Nephron (organoid): ENCODE measurements at regions not wholly inside any gene's neighbourhood (a gene's known extent, or its start where the extent isn't known, plus 50 kb on each side); places are given as distances from the start of the nearest gene placed in this dataset.
A peak's percentile ranks its signal among the peaks of the same experiment; 100 is the strongest.

ENCODE experiments used
- H3K27ac Mint-ChIP-seq, 3 experiments: 2 replicates each; pipeline ENCODE4 v1.8.0; 2020; ENCODE audit warnings: mixed read lengths in 3 of 3, mild to moderate bottlenecking in 2 of 3, moderate library complexity in 1 of 3
- H3K27me3 Mint-ChIP-seq: 2 replicates; pipeline ENCODE4 v1.8.0; 2021; ENCODE audit warnings: low read depth, mild to moderate bottlenecking, moderate library complexity, mixed read lengths
- H3K36me3 Mint-ChIP-seq: 2 replicates; pipeline ENCODE4 v1.8.0; 2020; ENCODE audit warnings: low read depth, mixed read lengths
- H3K4me1 Mint-ChIP-seq: 2 replicates; pipeline ENCODE4 v1.8.0; 2020; ENCODE audit warnings: mixed read lengths
- H3K4me3 Mint-ChIP-seq, 3 experiments: 2 replicates each; pipeline ENCODE4 v1.8.0; 2020; ENCODE audit warnings: mild to moderate bottlenecking in 3 of 3, mixed read lengths in 3 of 3, moderate library complexity in 2 of 3
- H3K9me3 Mint-ChIP-seq: 2 replicates; pipeline ENCODE4 v1.8.0; 2020; ENCODE audit warnings: mixed read lengths
- CTCF ChIP-seq, 3 experiments: fragments of 200-600 bp; sonication (generic); IDR thresholded peaks; one replicate each; pipeline ENCODE4 v1.5.0; 2021; ENCODE audit warnings: antibody characterized with exemption in 3 of 3; ENCODE audit not compliant: unreplicated experiment in 3 of 3

DNA sequence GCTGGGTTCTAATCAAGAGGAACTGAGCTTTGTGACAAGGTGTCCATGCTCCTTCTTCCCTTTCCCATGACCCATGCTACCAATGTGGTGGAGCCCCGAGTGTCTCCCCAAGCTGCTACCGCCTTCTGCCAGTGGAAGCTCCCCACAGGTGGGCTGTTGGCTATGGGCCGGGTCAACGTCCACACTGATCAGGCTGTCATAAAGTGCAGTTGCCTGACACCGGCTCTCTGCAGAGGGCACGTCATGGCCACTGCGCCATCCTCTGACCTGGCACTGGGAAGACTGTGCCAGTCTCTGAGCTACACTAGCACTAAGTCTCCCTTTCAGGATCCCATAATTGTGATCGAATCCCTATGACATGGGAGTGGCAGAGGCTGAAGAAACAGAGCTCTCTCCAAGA, 192.3 kb downstream of the USP12 start:
- Mint-ChIP-seq H3K4me1 (peaks cover 25% of the 10 kb centered on the region), H3K27me3 (peaks cover 58% of the 10 kb centered on the region), H3K36me3 (no peaks in the 10 kb centered on the region), H3K4me3 (no peak overlapping the region), H3K9me3 (no peaks in the 10 kb centered on the region), H3K27ac (no peak overlapping the region)
- TF ChIP-seq CTCF (IDR thresholded peaks at IDR 0.05; ENCODE audit: unreplicated experiment in 3 of 3) = no peak

DNA sequence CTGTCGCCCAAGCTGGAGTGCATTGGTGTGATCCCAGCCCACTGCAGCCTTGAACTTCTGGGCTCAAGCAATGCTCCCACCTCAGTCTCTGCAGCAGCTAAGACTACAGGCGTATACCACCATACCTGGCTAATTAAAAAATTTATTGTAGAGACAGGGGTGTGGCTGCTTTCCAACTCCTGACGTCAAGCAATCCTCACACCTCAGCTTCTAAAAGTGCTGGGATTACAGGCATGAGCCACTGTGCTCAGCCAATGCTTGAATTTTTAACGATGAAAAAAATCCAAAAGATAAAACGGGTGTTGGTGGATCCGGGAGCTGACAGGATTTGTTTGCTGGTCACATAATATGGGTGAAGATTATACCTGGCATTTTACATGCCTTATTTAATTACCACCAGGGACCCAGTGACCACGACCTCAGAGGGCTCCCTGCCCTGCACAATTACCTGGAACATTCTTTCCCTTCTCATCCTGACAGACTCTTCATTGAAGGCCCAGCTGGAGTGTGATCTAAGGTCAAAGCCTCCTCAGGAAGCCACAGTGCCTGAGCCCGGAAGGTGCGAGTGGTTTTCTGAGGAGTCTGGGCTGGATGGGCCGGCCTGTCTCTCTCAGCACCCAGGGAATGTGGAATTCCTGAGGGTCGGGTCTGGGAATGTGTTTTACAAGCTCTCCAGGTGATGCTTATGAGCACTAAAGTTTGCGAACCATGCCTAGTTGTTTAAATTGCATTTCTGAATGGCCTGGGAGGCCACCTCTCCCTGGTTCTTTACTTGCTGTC, 193.3 kb downstream of the USP12 start:
- TF ChIP-seq CTCF (IDR thresholded peaks at IDR 0.05; ENCODE audit: unreplicated experiment in 3 of 3) = no peak
- Mint-ChIP-seq H3K36me3 (no peaks in the 10 kb centered on the region), H3K4me3 (no peak overlapping the region), H3K9me3 (peaks cover 1% of the 10 kb centered on the region), H3K27me3 (peaks cover 62% of the 10 kb centered on the region), H3K27ac (peak overlapping the region in 1 of 3 experiments; percentile 44), H3K4me1 (peaks cover 18% of the 10 kb centered on the region)

- Mint-ChIP-seq H3K9me3 (peaks cover 2% of the 10 kb centered on the region), H3K36me3 (no peaks in the 10 kb centered on the region), H3K4me1 (peaks cover 14% of the 10 kb centered on the region), H3K4me3 (no peak overlapping the region), H3K27me3 (peaks cover 65% of the 10 kb centered on the region), H3K27ac (no peak overlapping the region)
- TF ChIP-seq CTCF (IDR thresholded peaks at IDR 0.05; ENCODE audit: unreplicated experiment in 3 of 3) = no peak
Observed at GRCh38 chr13:26977541-26977940, 194.1 kb downstream of the USP12 start.

DNA sequence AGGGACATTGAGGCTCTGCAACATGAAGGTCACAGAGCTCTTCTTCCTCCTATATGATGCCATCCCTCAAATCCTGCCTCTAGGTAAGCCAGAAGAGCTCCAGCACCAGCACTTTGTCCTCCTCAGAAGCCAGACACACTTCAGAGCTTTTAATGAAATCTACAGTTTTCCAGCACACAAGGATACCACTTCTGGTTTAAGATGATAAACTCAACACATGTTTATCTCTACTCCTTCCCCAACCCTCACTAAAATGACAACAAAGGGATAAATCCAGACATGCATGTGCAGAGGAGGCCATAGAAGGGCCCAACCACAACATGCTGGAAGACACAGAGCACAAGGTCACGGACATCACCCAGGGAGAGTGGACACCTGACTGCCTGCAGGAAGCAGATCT, 195.3 kb downstream of the USP12 start:
- Mint-ChIP-seq H3K4me3 (no peak overlapping the region), H3K27me3 (peaks cover 76% of the 10 kb centered on the region), H3K27ac (no peak overlapping the region), H3K9me3 (peaks cover 2% of the 10 kb centered on the region), H3K4me1 (peaks cover 15% of the 10 kb centered on the region), H3K36me3 (no peaks in the 10 kb centered on the region)
- TF ChIP-seq CTCF (IDR thresholded peaks at IDR 0.05; ENCODE audit: unreplicated experiment in 3 of 3) = no peak

DNA sequence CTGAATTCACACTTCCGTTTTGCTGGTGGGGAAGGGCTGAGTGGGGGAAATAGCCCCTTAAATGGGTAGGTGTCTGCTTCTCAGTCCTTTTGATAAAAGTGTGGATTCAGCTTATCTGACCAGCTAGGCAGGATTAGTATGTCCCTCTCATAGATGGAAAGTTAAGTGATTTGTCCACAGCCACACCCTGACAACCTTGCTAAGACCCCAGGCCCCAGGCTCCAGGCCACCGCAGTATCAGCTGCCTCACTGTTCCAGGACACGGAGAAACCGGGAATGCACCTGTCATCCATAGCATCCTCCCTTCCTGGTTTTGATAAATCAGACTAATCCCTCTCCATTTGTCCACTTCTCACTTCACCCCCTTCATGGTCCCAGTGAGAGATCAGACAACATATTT, 197.7 kb downstream of the USP12 start:
- no peak for TF ChIP-seq CTCF (IDR thresholded peaks at IDR 0.05; ENCODE audit: unreplicated experiment in 3 of 3)
- peaks cover 82% of the 10 kb centered on the region for H3K27me3 Mint-ChIP-seq
- H3K9me3 Mint-ChIP-seq = peaks cover 2% of the 10 kb centered on the region
- no peaks in the 10 kb centered on the region for H3K36me3 Mint-ChIP-seq
- H3K4me1 Mint-ChIP-seq = peaks cover 19% of the 10 kb centered on the region
- H3K27ac Mint-ChIP-seq = no peak overlapping the region
- no peak overlapping the region for H3K4me3 Mint-ChIP-seq

- Mint-ChIP-seq H3K4me1 (peaks cover 16% of the 10 kb centered on the region), H3K27ac (peak overlapping the region in 1 of 3 experiments; percentile 14), H3K9me3 (peaks cover 2% of the 10 kb centered on the region), H3K4me3 (peak overlapping the region in 1 of 3 experiments; percentile 6), H3K36me3 (no peaks in the 10 kb centered on the region), H3K27me3 (peaks cover 81% of the 10 kb centered on the region)
- TF ChIP-seq CTCF (IDR thresholded peaks at IDR 0.05; ENCODE audit: unreplicated experiment in 3 of 3) = no peak
Observed at GRCh38 chr13:26973295-26973694, 198.3 kb downstream of the USP12 start.
